SK-N-SH treated with all-trans-retinoic acid at 6 μM for 48 hours (cell line): ENCODE measurements at regions not wholly inside any gene's neighbourhood (a gene's known extent, or its start where the extent isn't known, plus 50 kb on each side); places are given as distances from the start of the nearest gene placed in this dataset.
A peak's percentile ranks its signal among the peaks of the same experiment; 100 is the strongest.

Experiments
- ATAC-seq: fragments of 200-7000 bp; cut with Tn5 transposase; 3 replicates; pipeline ENCODE4 v1.9.1; 2020; ENCODE audit warnings: mild to moderate bottlenecking, moderate library complexity
- ARNTL ChIP-seq: fragments of 450-650 bp; formaldehyde crosslinking; IDR thresholded peaks from 2 replicates; pipeline ENCODE4 v1.5.0; 2020; ENCODE audit warnings: low read depth, mild to moderate bottlenecking, moderate library complexity, borderline replicate concordance
- BACH2 ChIP-seq: fragments of 250-450 bp; sonication (Bioruptor Pico); IDR thresholded peaks from 2 replicates; pipeline ENCODE4 v1.9.0; 2021; ENCODE audit warnings: mild to moderate bottlenecking, borderline replicate concordance
- CSDC2 ChIP-seq: fragments of 250-450 bp; sonication (Bioruptor Pico); IDR thresholded peaks from 2 replicates; pipeline ENCODE4 v1.5.0; 2020; ENCODE audit warnings: mild to moderate bottlenecking, moderate library complexity
- CSRNP3 ChIP-seq: fragments of 250-450 bp; sonication (Bioruptor Pico); IDR thresholded peaks from 2 replicates; pipeline ENCODE4 v1.5.1; 2021; ENCODE audit warnings: mild to moderate bottlenecking, moderate library complexity
- GLIS3 ChIP-seq: fragments of 250-450 bp; sonication (Bioruptor Pico); IDR thresholded peaks from 2 replicates; pipeline ENCODE4 v1.5.0; 2020; ENCODE audit warnings: mild to moderate bottlenecking, moderate library complexity
- ISL1 ChIP-seq: fragments of 250-450 bp; sonication (Bioruptor Pico); IDR thresholded peaks from 2 replicates; pipeline ENCODE4 v2.1.2; 2022; ENCODE audit warnings: mild to moderate bottlenecking, moderate library complexity
- OSR1 ChIP-seq: fragments of 250-450 bp; sonication (Bioruptor Pico); IDR thresholded peaks from 2 replicates; pipeline ENCODE4 v1.8.0; 2022; ENCODE audit warnings: moderate library complexity, mild to moderate bottlenecking, inconsistent platforms
- POU6F1 ChIP-seq: fragments of 250-450 bp; sonication (Bioruptor Pico); IDR thresholded peaks from 2 replicates; pipeline ENCODE4 v1.8.0; 2021; ENCODE audit warnings: low read depth, mild to moderate bottlenecking, moderate library complexity, borderline replicate concordance
- RARB ChIP-seq: fragments of 250-450 bp; sonication (Bioruptor Pico); IDR thresholded peaks from 2 replicates; pipeline ENCODE4 v1.8.0; 2021; ENCODE audit warnings: mild to moderate bottlenecking, moderate library complexity
- SNAI2 ChIP-seq: fragments of 250-450 bp; sonication (Bioruptor Pico); IDR thresholded peaks from 2 replicates; pipeline ENCODE4 v1.5.0; 2020; ENCODE audit warnings: mild to moderate bottlenecking, moderate library complexity
- TCF4 ChIP-seq: fragments of 250-450 bp; sonication (Bioruptor Pico); IDR thresholded peaks from 2 replicates; pipeline ENCODE4 v1.8.0; 2021; ENCODE audit warnings: mild to moderate bottlenecking, moderate library complexity, borderline replicate concordance
- TOX ChIP-seq: fragments of 250-450 bp; sonication (Bioruptor Pico); IDR thresholded peaks from 2 replicates; pipeline ENCODE4 v1.8.0; 2021; ENCODE audit warnings: mild to moderate bottlenecking, moderate library complexity, borderline replicate concordance
- TSHZ2 ChIP-seq: fragments of 250-450 bp; sonication (Bioruptor Pico); IDR thresholded peaks from 2 replicates; pipeline ENCODE4 v1.5.0; 2020; ENCODE audit warnings: mild to moderate bottlenecking, moderate library complexity
- ZC3H10 ChIP-seq: fragments of 250-450 bp; sonication (Bioruptor Pico); IDR thresholded peaks from 2 replicates; pipeline ENCODE4 v1.5.1; 2021; ENCODE audit warnings: mild to moderate bottlenecking, moderate library complexity
- ZFP3 ChIP-seq: fragments of 250-450 bp; sonication (Bioruptor Pico); IDR thresholded peaks from 2 replicates; pipeline ENCODE4 v1.5.0; 2020; ENCODE audit warnings: mild to moderate bottlenecking, moderate library complexity
- ZFP30 ChIP-seq: fragments of 450-650 bp; formaldehyde crosslinking; IDR thresholded peaks from 2 replicates; pipeline ENCODE4 v1.5.0; 2022; ENCODE audit warnings: mild to moderate bottlenecking, moderate library complexity
- ZNF565 ChIP-seq: fragments of 450-650 bp; formaldehyde crosslinking; conservative IDR thresholded peaks from 2 replicates; pipeline ENCODE4 v1.5.0; 2020; ENCODE audit warnings: low read depth, mild to moderate bottlenecking, moderate library complexity
- ZNF70 ChIP-seq: fragments of 450-650 bp; formaldehyde crosslinking; IDR thresholded peaks from 2 replicates; pipeline ENCODE4 v1.5.0; 2020; ENCODE audit warnings: mild to moderate bottlenecking, moderate library complexity

- TF ChIP-seq TCF4 (CRISPR knock-in tag): no peak
- TF ChIP-seq CSRNP3 (CRISPR knock-in tag): no peak
- TF ChIP-seq TSHZ2 (CRISPR knock-in tag): no peak
- no peak for TF ChIP-seq ZNF565 (CRISPR knock-in tag)
- TF ChIP-seq CSDC2: no peak
- no peak for TF ChIP-seq ZFP3 (CRISPR knock-in tag)
- no peak for TF ChIP-seq ARNTL (CRISPR knock-in tag)
- no peak for TF ChIP-seq ZFP30
- TF ChIP-seq ISL1 (CRISPR knock-in tag): no peak
- no peak for TF ChIP-seq ZC3H10 (CRISPR knock-in tag)
- no peak for TF ChIP-seq SNAI2 (CRISPR knock-in tag)
- TF ChIP-seq GLIS3 (CRISPR knock-in tag): no peak
- no peak for ATAC-seq
Measured at GRCh38 chr7:16293669-16294425, 127.5 kb downstream of the CRPPA start.

- TF ChIP-seq TCF4 (CRISPR knock-in tag): peak; percentile 71
- TF ChIP-seq ZC3H10 (CRISPR knock-in tag): no peak
- TF ChIP-seq, all 23 proteins: peak for 1
- no peak for ATAC-seq
Measured at GRCh38 chr7:16284581-16284980, 136.8 kb downstream of the CRPPA start.

- no peak for TF ChIP-seq ZNF70
- no peak for TF ChIP-seq TOX
- TF ChIP-seq OSR1 (CRISPR knock-in tag): no peak
- no peak for TF ChIP-seq CSRNP3 (CRISPR knock-in tag)
- TF ChIP-seq ZNF565 (CRISPR knock-in tag): no peak
- TF ChIP-seq POU6F1 (CRISPR knock-in tag): no peak
- TF ChIP-seq RARB (CRISPR knock-in tag): no peak
- no peak for TF ChIP-seq ZFP30
- no peak for TF ChIP-seq BACH2 (CRISPR knock-in tag)
- TF ChIP-seq, all 23 proteins: peak for 0
- no peak for ATAC-seq
Measured at GRCh38 chr7:16278167-16278787, 143.1 kb downstream of the CRPPA start.

GRCh38 chr7:16271990-16272665 lies 149.2 kb downstream of the CRPPA start:
- no peak for ATAC-seq
- TF ChIP-seq TCF4 (CRISPR knock-in tag): no peak
- no peak for TF ChIP-seq SNAI2 (CRISPR knock-in tag)
- no peak for TF ChIP-seq ZFP3 (CRISPR knock-in tag)
- 0 out of 2 replicates have a peak, but pooled peaks have one; percentile 12 for TF ChIP-seq ISL1 (CRISPR knock-in tag)
